ENCODE measurements at regions not wholly inside any gene's neighbourhood (a gene's known extent, or its start where the extent isn't known, plus 50 kb on each side); places are given as distances from the start of the nearest gene placed in this dataset.
"Not testable (repeated sequence)": the region's sequence is repeated elsewhere in the genome, so short reads cannot be mapped to it uniquely, and the experiment has no call there.

DNA sequence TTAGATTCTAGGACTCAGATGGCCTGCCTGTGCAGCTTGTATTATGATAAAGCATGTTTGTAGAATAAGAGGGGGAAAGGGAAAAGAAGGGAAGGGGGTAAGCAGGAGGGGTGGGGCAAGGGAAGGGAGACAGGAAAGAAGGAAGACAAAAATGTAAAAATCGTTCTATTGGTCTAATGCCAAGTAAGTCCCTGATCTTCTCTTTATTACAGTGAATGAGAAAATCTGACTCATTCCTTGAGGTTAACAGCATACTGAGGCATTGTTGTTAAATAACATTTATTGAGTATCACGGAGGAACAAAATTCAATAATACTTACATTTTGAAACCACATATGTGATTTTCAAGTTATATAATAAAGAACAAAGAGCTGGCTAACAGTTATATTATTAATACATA, 1534.7 kb downstream of the OLFM4 start:
- Histone ChIP-seq H3K36me3 (replicated peaks in 1 of 2; ENCODE audit: control extremely low read depth in 1 of 2, control insufficient read depth in 1 of 2, extremely low read depth in 1 of 2, insufficient read depth in 2 of 2, low read length in 1 of 2) (no peaks in the 10 kb centered on the region), H3K4me2 (replicated peaks; ENCODE audit: low read depth, low read length, poor library complexity, severe bottlenecking) (no peak overlapping the region), H3K4me3 (ENCODE audit: control extremely low read depth in 1 of 5, extremely low read depth in 1 of 5, insufficient read depth in 1 of 5, low read depth in 2 of 5, low read length in 4 of 5) (no peak overlapping the region), H2AFZ (ENCODE audit: insufficient read depth, low read depth, low read length, poor library complexity, severe bottlenecking) (no peak overlapping the region), H3K27ac (ENCODE audit: low read length in 2 of 2) (no peak overlapping the region), H3K27me3 (replicated peaks in 1 of 4; ENCODE audit: control extremely low read depth in 1 of 4, control insufficient read depth in 3 of 4, insufficient read depth in 4 of 4, low read length in 3 of 4) (no peaks in the 10 kb centered on the region), H3K79me2 (ENCODE audit: control insufficient read depth, insufficient read depth, low read length) (no peaks in the 10 kb centered on the region), H4K20me1 (ENCODE audit: control insufficient read depth, insufficient read depth, low read length, poor library complexity, severe bottlenecking) (no peaks in the 10 kb centered on the region), H3K9ac (ENCODE audit: low read length) (no peak overlapping the region), H3K4me1 (ENCODE audit: control insufficient read depth in 2 of 2, insufficient read depth in 2 of 2, low read length in 2 of 2) (no peaks in the 10 kb centered on the region), H3K9me3 (ENCODE audit: control extremely low read depth in 1 of 3, control insufficient read depth in 2 of 3, insufficient read depth in 1 of 3, low read length in 2 of 3) (peaks cover 0 to 7% (median 0%) of the 10 kb centered on the region in 3 donors)
- no peak for DNase-seq
- POLR2A ChIA-PET: no interaction called here
- WGBS (ENCODE audit: insufficient coverage): no CpG with 5 or more reads among the region's 2 CpGs
- Mint-ChIP-seq H3K9me3 (ENCODE audit: insufficient read depth) (no peaks in the 10 kb centered on the region), H3K4me3 (no peak overlapping the region), H3K27ac (no peak overlapping the region), H3K4me1 (no peaks in the 10 kb centered on the region), H3K27me3 (no peaks in the 10 kb centered on the region)
- CTCF ChIA-PET: no interaction called here
- no peak for ATAC-seq (ENCODE audit: low read depth)
- intact Hi-C loops (cut with micrococcal nuclease): no loop called here
- TF ChIP-seq, protein P1, sequence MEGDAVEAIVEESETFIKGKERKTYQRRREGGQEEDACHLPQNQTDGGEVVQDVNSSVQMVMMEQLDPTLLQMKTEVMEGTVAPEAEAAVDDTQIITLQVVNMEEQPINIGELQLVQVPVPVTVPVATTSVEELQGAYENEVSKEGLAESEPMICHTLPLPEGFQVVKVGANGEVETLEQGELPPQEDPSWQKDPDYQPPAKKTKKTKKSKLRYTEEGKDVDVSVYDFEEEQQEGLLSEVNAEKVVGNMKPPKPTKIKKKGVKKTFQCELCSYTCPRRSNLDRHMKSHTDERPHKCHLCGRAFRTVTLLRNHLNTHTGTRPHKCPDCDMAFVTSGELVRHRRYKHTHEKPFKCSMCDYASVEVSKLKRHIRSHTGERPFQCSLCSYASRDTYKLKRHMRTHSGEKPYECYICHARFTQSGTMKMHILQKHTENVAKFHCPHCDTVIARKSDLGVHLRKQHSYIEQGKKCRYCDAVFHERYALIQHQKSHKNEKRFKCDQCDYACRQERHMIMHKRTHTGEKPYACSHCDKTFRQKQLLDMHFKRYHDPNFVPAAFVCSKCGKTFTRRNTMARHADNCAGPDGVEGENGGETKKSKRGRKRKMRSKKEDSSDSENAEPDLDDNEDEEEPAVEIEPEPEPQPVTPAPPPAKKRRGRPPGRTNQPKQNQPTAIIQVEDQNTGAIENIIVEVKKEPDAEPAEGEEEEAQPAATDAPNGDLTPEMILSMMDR (IDR thresholded peaks at IDR 0.05): no peak
- no peak for TF ChIP-seq EZH2 (IDR thresholded peaks at IDR 0.05; ENCODE audit: borderline replicate concordance, insufficient read depth, low read depth, low read length, poor library complexity, severe bottlenecking)

DNA sequence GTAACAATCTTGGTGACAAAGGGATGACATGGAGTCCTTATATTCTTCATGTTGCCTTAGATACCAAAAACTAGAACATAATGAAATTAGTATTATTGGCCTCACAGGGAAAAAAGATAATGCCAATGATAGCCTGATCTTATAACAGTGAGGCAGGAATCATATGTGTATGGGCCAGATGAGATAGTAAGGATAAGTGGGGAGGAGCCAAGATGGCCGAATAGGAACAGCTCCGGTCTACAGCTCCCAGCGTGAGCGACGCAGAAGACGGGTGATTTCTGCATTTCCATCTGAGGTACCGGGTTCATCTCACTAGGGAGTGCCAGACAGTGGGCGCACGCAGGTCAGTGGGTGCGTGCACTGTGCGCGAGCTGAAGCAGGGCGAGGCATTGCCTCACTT, 1543.4 kb downstream of the OLFM4 start:
- H2AFZ ChIP-seq (ENCODE audit: insufficient read depth, low read depth, low read length, poor library complexity, severe bottlenecking); H3K9me3 Mint-ChIP-seq (ENCODE audit: insufficient read depth); H3K27me3 Mint-ChIP-seq; CTCF ChIA-PET; intact Hi-C loops (cut with micrococcal nuclease); ATAC-seq (ENCODE audit: low read depth); H3K4me1 Mint-ChIP-seq; H3K79me2 ChIP-seq (ENCODE audit: control insufficient read depth, insufficient read depth, low read length); H3K27ac ChIP-seq (ENCODE audit: low read length in 2 of 2); H3K4me3 ChIP-seq (ENCODE audit: control extremely low read depth in 1 of 5, extremely low read depth in 1 of 5, insufficient read depth in 1 of 5, low read depth in 2 of 5, low read length in 4 of 5); H3K4me2 ChIP-seq (replicated peaks; ENCODE audit: low read depth, low read length, poor library complexity, severe bottlenecking); DNase-seq; H3K27me3 ChIP-seq (replicated peaks in 1 of 4; ENCODE audit: control extremely low read depth in 1 of 4, control insufficient read depth in 3 of 4, insufficient read depth in 4 of 4, low read length in 3 of 4); H3K4me3 Mint-ChIP-seq; H3K9me3 ChIP-seq (ENCODE audit: control extremely low read depth in 1 of 3, control insufficient read depth in 2 of 3, insufficient read depth in 1 of 3, low read length in 2 of 3); H3K36me3 ChIP-seq (replicated peaks in 1 of 2; ENCODE audit: control extremely low read depth in 1 of 2, control insufficient read depth in 1 of 2, extremely low read depth in 1 of 2, insufficient read depth in 2 of 2, low read length in 1 of 2); H3K27ac Mint-ChIP-seq; H4K20me1 ChIP-seq (ENCODE audit: control insufficient read depth, insufficient read depth, low read length, poor library complexity, severe bottlenecking); H3K9ac ChIP-seq (ENCODE audit: low read length); POLR2A ChIA-PET; H3K4me1 ChIP-seq (ENCODE audit: control insufficient read depth in 2 of 2, insufficient read depth in 2 of 2, low read length in 2 of 2): not testable (repeated sequence)
- WGBS (ENCODE audit: insufficient coverage): 100% methylated on average over 6 of the region's 13 CpGs

Measured in B cell (primary cell).